H1 (cell line): ENCODE measurements at regions not wholly inside any gene's neighbourhood (a gene's known extent, or its start where the extent isn't known, plus 50 kb on each side); places are given as distances from the start of the nearest gene placed in this dataset.

ENCODE experiments used
- CTCF ChIA-PET: fragments of 300-600 bp; sonication (Branson Sonifier 250); formaldehyde crosslinking; loops from one replicate; lab custom pipeline; 2021; ENCODE audit not compliant: partially characterized antibody; lab: Charles Lee
- POLR2A ChIA-PET: fragments of 300-600 bp; sonication (Branson Sonifier 250); formaldehyde crosslinking; loops from one replicate; lab custom pipeline; 2021; ENCODE audit warnings: inconsistent platforms; ENCODE audit not compliant: partially characterized antibody; lab: Charles Lee
- DNase-seq, 2 experiments: peaks; one replicate each; pipeline versions ENCODE4 v3.0.0 to v3.0.0-alpha.2; 2010 to 2022; ENCODE audit warnings: low spot score in 2 of 2, low read depth in 1 of 2, mixed read lengths in 1 of 2
- FAIRE-seq: peaks from 2 replicates; lab custom pipeline; 2011; peaks lifted over from hg19 to GRCh38; lab: Jason Lieb, UNC
- H2AFZ ChIP-seq: 2 replicates; pipeline ENCODE4 v1.8.1; 2012; ENCODE audit warnings: low read length, inconsistent platforms
- H2AK5ac ChIP-seq: 2 replicates; pipeline ENCODE4 v1.6.1; 2013; ENCODE audit warnings: low read depth, low read length
- H2BK120ac ChIP-seq: replicated peaks from 2 replicates; pipeline ENCODE3; 2013; ENCODE audit warnings: low read depth, low read length, inconsistent platforms
- H2BK12ac ChIP-seq: 2 replicates; pipeline ENCODE4 v1.6.1; 2013; ENCODE audit warnings: low read depth, low read length
- H2BK15ac ChIP-seq: 2 replicates; pipeline ENCODE4 v1.6.1; 2013; ENCODE audit warnings: low read length
- H2BK20ac ChIP-seq: 2 replicates; pipeline ENCODE4 v1.6.1; 2013; ENCODE audit warnings: low read length
- H2BK5ac ChIP-seq: 2 replicates; pipeline ENCODE4 v1.6.1; 2013; ENCODE audit warnings: low read depth, low read length
- H3K14ac ChIP-seq: 2 replicates; pipeline ENCODE4 v1.6.1; 2013; ENCODE audit warnings: inconsistent platforms; ENCODE audit not compliant: insufficient read length
- H3K18ac ChIP-seq: 2 replicates; pipeline ENCODE4 v1.6.1; 2013; ENCODE audit warnings: low read length; ENCODE audit errors: extremely low read depth
- H3K23ac ChIP-seq: 2 replicates; pipeline ENCODE4 v1.6.1; 2013; ENCODE audit warnings: inconsistent platforms; ENCODE audit not compliant: insufficient read length
- H3K23me2 ChIP-seq: 2 replicates; pipeline ENCODE4 v1.6.1; 2013; ENCODE audit warnings: low read depth, low read length
- H3K27ac ChIP-seq: 2 replicates; pipeline ENCODE4 v1.6.1; 2011; ENCODE audit warnings: low read depth, low read length, inconsistent platforms
- H3K27me3 ChIP-seq, 4 experiments: replicated peaks in 1 of 4; 1 replicate in 1 of 4; 2 replicates in 3 of 4; pipeline versions ENCODE4 v1.6.1 to v1.8.1; 2011 to 2013; ENCODE audit warnings: low read length in 3 of 4, mild to moderate bottlenecking in 3 of 4, inconsistent platforms in 2 of 4, mixed read lengths in 2 of 4, moderate library complexity in 1 of 4; ENCODE audit not compliant: control insufficient read depth in 3 of 4, insufficient read depth in 3 of 4; ENCODE audit errors: extremely low read depth in 1 of 4
- H3K36me3 ChIP-seq, 4 experiments: 2 replicates each; pipeline versions ENCODE4 v1.6.1 to v1.8.1; 2011 to 2013; ENCODE audit warnings: mild to moderate bottlenecking in 4 of 4, low read length in 3 of 4, moderate library complexity in 2 of 4, control low read depth in 1 of 4, inconsistent platforms in 1 of 4; ENCODE audit not compliant: insufficient read depth in 4 of 4, control insufficient read depth in 2 of 4
- H3K4ac ChIP-seq: replicated peaks from 2 replicates; pipeline ENCODE3; 2013; ENCODE audit warnings: low read length, low read depth, mixed read lengths, inconsistent platforms; ENCODE audit not compliant: insufficient read length
- H3K4me1 ChIP-seq, 4 experiments: replicated peaks in 1 of 4; 1 replicate in 1 of 4; 2 replicates in 3 of 4; pipeline versions ENCODE4 v1.6.1 to v1.8.1; 2011 to 2013; ENCODE audit warnings: low read length in 3 of 4, inconsistent platforms in 2 of 4, mixed read lengths in 1 of 4; ENCODE audit not compliant: insufficient read depth in 4 of 4, control insufficient read depth in 3 of 4
- H3K4me2 ChIP-seq, 2 experiments: 2 replicates each; pipeline versions ENCODE4 v1.6.1 to v1.8.1; 2011 to 2013; ENCODE audit warnings: low read depth in 2 of 2, low read length in 2 of 2, control low read depth in 1 of 2, inconsistent platforms in 1 of 2, mild to moderate bottlenecking in 1 of 2; ENCODE audit not compliant: insufficient read depth in 1 of 2
- H3K4me3 ChIP-seq, 4 experiments: fragments of 200-600, 300-600 bp in 1 of 4; sonication (generic), shearing (Covaris generic), sonication (Bioruptor Twin) in 1 of 4; 2 replicates each; pipeline versions ENCODE4 v1.5.1 to v1.8.1; 2011 to 2016; ENCODE audit warnings: low read length in 4 of 4, low read depth in 3 of 4, control low read depth in 2 of 4, inconsistent platforms in 2 of 4, mild to moderate bottlenecking in 2 of 4, mixed read lengths in 1 of 4, moderate library complexity in 1 of 4; ENCODE audit not compliant: insufficient read depth in 2 of 4; ENCODE audit errors: extremely low read depth in 1 of 4
- H3K56ac ChIP-seq: replicated peaks from 2 replicates; pipeline ENCODE3; 2013; ENCODE audit warnings: low read depth, mild to moderate bottlenecking, mixed read lengths, low read length, inconsistent platforms; ENCODE audit not compliant: insufficient read length
- H3K79me1 ChIP-seq: 2 replicates; pipeline ENCODE4 v1.6.1; 2013; ENCODE audit warnings: low read depth, low read length, control low read depth
- H3K79me2 ChIP-seq, 2 experiments: 2 replicates each; pipeline versions ENCODE4 v1.6.1 to v1.8.1; 2012 to 2013; ENCODE audit warnings: low read length in 2 of 2, mild to moderate bottlenecking in 2 of 2, inconsistent platforms in 1 of 2; ENCODE audit not compliant: insufficient read depth in 2 of 2, control insufficient read depth in 1 of 2
- H3K9ac ChIP-seq, 4 experiments: replicated peaks in 1 of 4; 1 replicate in 1 of 4; 2 replicates in 3 of 4; pipeline versions ENCODE4 v1.6.1 to v1.8.1; 2011 to 2013; ENCODE audit warnings: low read depth in 3 of 4, low read length in 3 of 4, control low read depth in 2 of 4, mild to moderate bottlenecking in 2 of 4, moderate library complexity in 2 of 4, inconsistent platforms in 1 of 4; ENCODE audit errors: extremely low read depth in 1 of 4
- H3K9me3 ChIP-seq, 2 experiments: 2 replicates each; pipeline versions ENCODE4 v1.6.1 to v1.8.1; 2012 to 2013; ENCODE audit warnings: mild to moderate bottlenecking in 2 of 2, moderate library complexity in 2 of 2, control low read depth in 1 of 2, inconsistent platforms in 1 of 2, low read depth in 1 of 2, low read length in 1 of 2, mixed read lengths in 1 of 2; ENCODE audit not compliant: insufficient read depth in 2 of 2
- H4K20me1 ChIP-seq, 2 experiments: replicated peaks in 1 of 2; 2 replicates each; pipeline versions ENCODE3 to v1.8.1; 2011 to 2013; ENCODE audit warnings: inconsistent platforms in 2 of 2, low read length in 2 of 2, mild to moderate bottlenecking in 1 of 2; ENCODE audit not compliant: insufficient read depth in 2 of 2, control insufficient read depth in 1 of 2
- H4K5ac ChIP-seq: 2 replicates; pipeline ENCODE4 v1.6.1; 2013; ENCODE audit warnings: low read length, low read depth, mixed read lengths, inconsistent platforms; ENCODE audit not compliant: insufficient read length
- H4K8ac ChIP-seq: 2 replicates; pipeline ENCODE4 v1.8.0; 2013; ENCODE audit warnings: mild to moderate bottlenecking, moderate library complexity, low read length, inconsistent platforms; ENCODE audit not compliant: insufficient read depth; ENCODE audit errors: extremely low read depth
- H4K91ac ChIP-seq: replicated peaks from 2 replicates; pipeline ENCODE3; 2013; ENCODE audit warnings: low read length, mixed read lengths, inconsistent platforms; ENCODE audit not compliant: insufficient read length
- CHD1 ChIP-seq: IDR thresholded peaks from 2 replicates; pipeline ENCODE4 v1.6.1; 2012; ENCODE audit warnings: low read depth, low read length, improper control_type of control experiment
- WGBS, 2 experiments: shearing (Covaris generic) in 1 of 2; methylation state at CpG; one replicate each; pipeline versions ENCODE4 v1.1.6 to v1.1.7; 2013 to 2015; ENCODE audit warnings: low lambda C conversion rate in 2 of 2, mixed read lengths in 2 of 2, inconsistent platforms in 1 of 2, low coverage in 1 of 2, missing lambda C conversion rate in 1 of 2; ENCODE audit not compliant: insufficient replicate concordance in 2 of 2, insufficient coverage in 1 of 2, insufficient read length in 1 of 2; ENCODE audit errors: extremely low coverage in 1 of 2, missing lambda C conversion rate in 1 of 2; 5-methylcytosine and 5-hydroxymethylcytosine counted together

DNA sequence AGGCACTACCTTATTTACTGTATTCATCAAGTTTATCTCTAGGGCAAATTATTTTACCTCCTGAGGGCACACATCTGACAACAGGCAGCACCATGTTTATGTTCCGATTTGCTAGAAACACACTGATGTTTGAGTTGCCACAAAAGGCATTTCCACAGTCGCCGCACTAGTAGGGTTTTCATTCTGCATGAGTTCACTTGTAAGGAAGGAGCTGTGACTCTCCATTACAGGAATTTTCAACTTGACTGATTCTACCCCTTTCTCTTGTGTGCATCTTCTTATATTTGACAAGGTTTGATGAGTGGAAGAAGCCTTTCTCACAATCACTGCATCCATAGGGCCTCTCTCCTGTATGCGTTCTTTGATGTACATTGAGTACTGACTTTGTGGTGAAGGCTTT, 455.9 kb upstream of the CNTN5 start:
- Histone ChIP-seq H2BK5ac (no peak overlapping the region), H3K27ac (no peak overlapping the region), H3K56ac (no peak overlapping the region), H3K36me3 (no peaks in the 10 kb centered on the region), H3K27me3 (no peaks in the 10 kb centered on the region), H3K23ac (no peak overlapping the region), H3K18ac (no peak overlapping the region), H2AFZ (no peak overlapping the region), H4K91ac (no peak overlapping the region), H3K23me2 (no peaks in the 10 kb centered on the region), H2BK12ac (no peak overlapping the region), H2BK120ac (no peak overlapping the region), H3K79me1 (no peaks in the 10 kb centered on the region), H3K9me3 (no peaks in the 10 kb centered on the region; a peak in 1 of 4 replicates), H4K5ac (no peak overlapping the region), H3K9ac (no peak overlapping the region), H3K4me3 (no peak overlapping the region), H2BK20ac (no peak overlapping the region), H4K20me1 (no peaks in the 10 kb centered on the region), H3K4ac (no peak overlapping the region), H4K8ac (no peak overlapping the region), H3K79me2 (no peaks in the 10 kb centered on the region), H3K14ac (no peak overlapping the region), H2AK5ac (no peak overlapping the region), H2BK15ac (no peak overlapping the region), H3K4me2 (no peak overlapping the region), H3K4me1 (no peaks in the 10 kb centered on the region)
- no peak for TF ChIP-seq CHD1
- ChIA-PET POLR2A (no interaction called here), CTCF (no interaction called here)
- no peak for DNase-seq
- 94% methylated on average over 4 of the region's 4 CpGs; no CpG with 5 or more reads in 1 of the 2 experiments for WGBS, 2 experiments
- FAIRE-seq = no peak
